ENCODE measurements at regions not wholly inside any gene's neighbourhood (a gene's known extent, or its start where the extent isn't known, plus 50 kb on each side); places are given as distances from the start of the nearest gene placed in this dataset.

GRCh38 chr13:21910546-21910945 is 239.7 kb downstream of the FGF9 start (continued):
- TF ChIP-seq ZNF114 (CRISPR knock-in tag; IDR thresholded peaks at IDR 0.05), result no peak

- Histone ChIP-seq H3K79me2 (replicated peaks; ENCODE audit: insufficient read depth) (no peaks in the 10 kb centered on the region), H3K27me3 (ENCODE audit: insufficient read depth) (no peaks in the 10 kb centered on the region), H3F3A (replicated peaks; ENCODE audit: low read depth) (no peaks in the 10 kb centered on the region), H3K4me1 (ENCODE audit: insufficient read depth) (peaks cover 14% of the 10 kb centered on the region), H2AFZ (peak overlapping the region; percentile 88; the same call in 1 of the 2 replicates), H3K27ac (ENCODE audit: low read depth) (no peak overlapping the region), H4K20me1 (replicated peaks; ENCODE audit: insufficient read depth) (no peaks in the 10 kb centered on the region), H3K36me3 (ENCODE audit: insufficient read depth) (no peaks in the 10 kb centered on the region), H3K4me3 (no peak overlapping the region), H3K9me2 (ENCODE audit: insufficient read depth) (no peaks in the 10 kb centered on the region), H3K4me2 (no peak overlapping the region)
- Mint-ChIP-seq H3K27ac (peak overlapping the region; percentile 55; the same call in 1 of the 2 replicates), H3K4me3 (no peak overlapping the region), H3K4me1 (peaks cover 13% of the 10 kb centered on the region), H3K9me3 (no peaks in the 10 kb centered on the region; the same call in 2 of the 3 replicates), H3K36me3 (ENCODE audit: low read depth) (no peaks in the 10 kb centered on the region; the same call in 2 of the 3 replicates), H3K27me3 (ENCODE audit: insufficient read depth, low read depth, poor library complexity) (peaks cover 11% of the 10 kb centered on the region)
- TF ChIP-seq ZNF331 (CRISPR knock-in tag; IDR thresholded peaks at IDR 0.05; ENCODE audit: low read depth), result no peak
- TF ChIP-seq JUNB (IDR thresholded peaks at IDR 0.05; ENCODE audit: unreplicated experiment), result no peak
- TF ChIP-seq ZNF114 (CRISPR knock-in tag; IDR thresholded peaks at IDR 0.05), result no peak
- no peak for TF ChIP-seq STAT1 (IDR thresholded peaks at IDR 0.05; ENCODE audit: unreplicated experiment)
- TF ChIP-seq, protein P1, sequence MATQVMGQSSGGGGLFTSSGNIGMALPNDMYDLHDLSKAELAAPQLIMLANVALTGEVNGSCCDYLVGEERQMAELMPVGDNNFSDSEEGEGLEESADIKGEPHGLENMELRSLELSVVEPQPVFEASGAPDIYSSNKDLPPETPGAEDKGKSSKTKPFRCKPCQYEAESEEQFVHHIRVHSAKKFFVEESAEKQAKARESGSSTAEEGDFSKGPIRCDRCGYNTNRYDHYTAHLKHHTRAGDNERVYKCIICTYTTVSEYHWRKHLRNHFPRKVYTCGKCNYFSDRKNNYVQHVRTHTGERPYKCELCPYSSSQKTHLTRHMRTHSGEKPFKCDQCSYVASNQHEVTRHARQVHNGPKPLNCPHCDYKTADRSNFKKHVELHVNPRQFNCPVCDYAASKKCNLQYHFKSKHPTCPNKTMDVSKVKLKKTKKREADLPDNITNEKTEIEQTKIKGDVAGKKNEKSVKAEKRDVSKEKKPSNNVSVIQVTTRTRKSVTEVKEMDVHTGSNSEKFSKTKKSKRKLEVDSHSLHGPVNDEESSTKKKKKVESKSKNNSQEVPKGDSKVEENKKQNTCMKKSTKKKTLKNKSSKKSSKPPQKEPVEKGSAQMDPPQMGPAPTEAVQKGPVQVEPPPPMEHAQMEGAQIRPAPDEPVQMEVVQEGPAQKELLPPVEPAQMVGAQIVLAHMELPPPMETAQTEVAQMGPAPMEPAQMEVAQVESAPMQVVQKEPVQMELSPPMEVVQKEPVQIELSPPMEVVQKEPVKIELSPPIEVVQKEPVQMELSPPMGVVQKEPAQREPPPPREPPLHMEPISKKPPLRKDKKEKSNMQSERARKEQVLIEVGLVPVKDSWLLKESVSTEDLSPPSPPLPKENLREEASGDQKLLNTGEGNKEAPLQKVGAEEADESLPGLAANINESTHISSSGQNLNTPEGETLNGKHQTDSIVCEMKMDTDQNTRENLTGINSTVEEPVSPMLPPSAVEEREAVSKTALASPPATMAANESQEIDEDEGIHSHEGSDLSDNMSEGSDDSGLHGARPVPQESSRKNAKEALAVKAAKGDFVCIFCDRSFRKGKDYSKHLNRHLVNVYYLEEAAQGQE (IDR thresholded peaks at IDR 0.05; ENCODE audit: unreplicated experiment), result no peak
- ATAC-seq, result peak; percentile 16; the same call in 1 of the 3 replicates
- DNase-seq (ENCODE audit: low spot score), result no peak
Measured at GRCh38 chr13:21911646-21912298, 240.9 kb downstream of the FGF9 start.

DNA sequence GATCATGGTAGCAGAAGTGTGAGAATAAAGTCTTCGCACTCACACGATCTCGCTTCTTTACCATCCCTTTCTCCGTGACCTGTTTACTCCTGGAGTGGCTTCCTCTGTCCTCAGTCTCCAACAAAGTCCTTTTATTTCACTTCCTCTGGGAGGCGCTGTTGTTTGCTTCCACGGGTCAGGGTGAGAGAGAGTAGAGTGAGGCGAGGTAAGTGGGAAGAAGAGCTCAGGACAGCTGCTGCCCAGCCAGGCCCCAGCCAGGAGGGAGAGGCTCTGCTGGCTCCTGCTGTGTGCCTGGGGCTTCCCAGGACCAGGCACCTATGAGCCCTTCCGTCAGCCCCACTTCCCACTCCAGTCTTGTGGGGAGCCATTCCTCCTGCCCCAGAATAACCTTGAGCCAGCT is 242.1 kb downstream of the FGF9 start:
- peaks cover 14% of the 10 kb centered on the region for H3K4me1 ChIP-seq (ENCODE audit: insufficient read depth)
- ATAC-seq, result peak; percentile 97
- no peaks in the 10 kb centered on the region for H3K9me2 ChIP-seq (ENCODE audit: insufficient read depth)
- Mint-ChIP-seq H3K27me3 (ENCODE audit: insufficient read depth, low read depth, poor library complexity) (peaks cover 12% of the 10 kb centered on the region), H3K4me1 (peaks cover 13% of the 10 kb centered on the region), H3K36me3 (ENCODE audit: low read depth) (peaks cover 5% of the 10 kb centered on the region), H3K4me3 (no peak overlapping the region), H3K27ac (no peak overlapping the region), H3K9me3 (peaks cover 8% of the 10 kb centered on the region)
- no peaks in the 10 kb centered on the region for H4K20me1 ChIP-seq (replicated peaks; ENCODE audit: insufficient read depth)
- H3K79me2 ChIP-seq (replicated peaks; ENCODE audit: insufficient read depth), result no peaks in the 10 kb centered on the region
- peak; percentile 88 for DNase-seq (ENCODE audit: low spot score)
- H3K27ac ChIP-seq (ENCODE audit: low read depth), result no peak overlapping the region
- H3K36me3 ChIP-seq (ENCODE audit: insufficient read depth), result no peaks in the 10 kb centered on the region
- no peak overlapping the region for H3K4me3 ChIP-seq
- H3K4me2 ChIP-seq, result no peak overlapping the region
- TF ChIP-seq STAT1 (IDR thresholded peaks at IDR 0.05; ENCODE audit: unreplicated experiment) (no peak), CREB1 (CRISPR knock-in tag; IDR thresholded peaks at IDR 0.05; ENCODE audit: low read depth) (no peak), CTCF (conservative IDR thresholded peaks at IDR 0.05; ENCODE audit: low read depth in 2 of 2) (peak; percentile 75 to 90)
- H3K27me3 ChIP-seq (ENCODE audit: insufficient read depth), result no peaks in the 10 kb centered on the region
- H2AFZ ChIP-seq, result no peak overlapping the region
- H3F3A ChIP-seq (replicated peaks; ENCODE audit: low read depth), result no peaks in the 10 kb centered on the region

Data from GM23338 (cell line).